ENCODE measurements at regions not wholly inside any gene's neighbourhood (a gene's known extent, or its start where the extent isn't known, plus 50 kb on each side); places are given as distances from the start of the nearest gene placed in this dataset.

DNA sequence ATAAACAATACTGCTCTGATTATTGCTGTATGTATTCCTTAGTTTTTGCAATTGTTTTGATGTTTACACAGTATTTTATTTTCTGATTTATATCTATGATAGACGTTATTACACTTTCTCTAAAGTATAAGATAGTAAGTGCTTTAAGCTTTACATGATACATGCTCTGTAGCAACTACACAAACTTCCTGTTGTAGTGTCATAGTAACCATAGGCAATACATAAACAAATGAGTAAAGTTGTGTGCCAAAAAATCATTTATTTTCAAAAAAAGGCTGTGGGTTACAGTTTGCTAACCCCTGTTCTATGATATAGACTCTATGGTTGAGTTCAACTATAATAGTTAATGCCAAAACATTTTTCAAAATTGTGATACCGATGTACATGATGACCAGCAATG lies 1156.4 kb downstream of the AMY1C start:
- Histone ChIP-seq H3K4me1 (ENCODE audit: insufficient read depth, low read length) (no peaks in the 10 kb centered on the region), H3K79me2 (ENCODE audit: insufficient read depth, low read length) (no peaks in the 10 kb centered on the region), H4K20me1 (ENCODE audit: insufficient read depth, low read length) (no peaks in the 10 kb centered on the region), H3K27me3 (ENCODE audit: control insufficient read depth in 1 of 2, insufficient read depth in 2 of 2, low read length in 2 of 2) (no peaks in the 10 kb centered on the region), H3K9me3 (ENCODE audit: low read length) (peaks cover 31% of the 10 kb centered on the region), H2AFZ (ENCODE audit: low read length) (no peak overlapping the region), H3K36me3 (replicated peaks in 1 of 2; ENCODE audit: control insufficient read depth in 1 of 2, insufficient read depth in 2 of 2, low read length in 2 of 2) (no peaks in the 10 kb centered on the region), H3K27ac (ENCODE audit: extremely low read length, insufficient read depth, low read length) (no peak overlapping the region), H3K4me2 (ENCODE audit: low read depth, low read length) (no peak overlapping the region), H3K9ac (ENCODE audit: insufficient read depth, low read depth, low read length) (no peak overlapping the region), H3K4me3 (replicated peaks in 1 of 3; ENCODE audit: insufficient read depth in 1 of 3, low read depth in 2 of 3, low read length in 3 of 3) (no peak overlapping the region)
- no TSS peak for BruUV-seq (replicated peaks)
- intact Hi-C loops (cut with micrococcal nuclease; ENCODE audit: unreplicated experiment): no loop called here
- no peak for ATAC-seq
- 0% methylated on average over 2 of the region's 2 CpGs for WGBS (ENCODE audit: low lambda C conversion rate)
- ChIA-PET CTCF (ENCODE audit: low intra/inter-chr PET ratio, low total read pairs) (no interaction called here), POLR2A (no interaction called here)
- FAIRE-seq: no peak
- in situ Hi-C loops (cut with HindIII; ENCODE audit: extremely low pct_ligation_motif_present, low pct_unique_long_range_greater_than_20kb): no loop called here
- DNase-seq (ENCODE audit: low spot score): no peak
- TF ChIP-seq SRSF4 (IDR thresholded peaks at IDR 0.05; ENCODE audit: low read depth, low read length, poor library complexity, severe bottlenecking) (no peak), SIX4 (CRISPR knock-in tag; IDR thresholded peaks at IDR 0.05) (no peak), FOXC1 (CRISPR knock-in tag; IDR thresholded peaks at IDR 0.05; ENCODE audit: borderline replicate concordance) (no peak), MBD4 (IDR thresholded peaks at IDR 0.05; ENCODE audit: borderline replicate concordance, low read length) (no peak), HHEX (CRISPR knock-in tag; IDR thresholded peaks at IDR 0.05) (no peak), CENPX (CRISPR knock-in tag; IDR thresholded peaks at IDR 0.05) (no peak), TCF12 (IDR thresholded peaks at IDR 0.05) (no peak), TCF12 (CRISPR knock-in tag; IDR thresholded peaks at IDR 0.05) (no peak), ZNF570 (CRISPR knock-in tag; IDR thresholded peaks at IDR 0.05; ENCODE audit: borderline replicate concordance) (no peak), IKZF1 (IDR thresholded peaks at IDR 0.05) (no peak), NR2C2 (CRISPR knock-in tag; IDR thresholded peaks at IDR 0.05; ENCODE audit: borderline replicate concordance) (no peak), RAD21 (CRISPR knock-in tag; IDR thresholded peaks at IDR 0.05) (no peak), ZNF3 (CRISPR knock-in tag; IDR thresholded peaks at IDR 0.05) (no peak)
- TF ChIP-seq, protein P1, sequence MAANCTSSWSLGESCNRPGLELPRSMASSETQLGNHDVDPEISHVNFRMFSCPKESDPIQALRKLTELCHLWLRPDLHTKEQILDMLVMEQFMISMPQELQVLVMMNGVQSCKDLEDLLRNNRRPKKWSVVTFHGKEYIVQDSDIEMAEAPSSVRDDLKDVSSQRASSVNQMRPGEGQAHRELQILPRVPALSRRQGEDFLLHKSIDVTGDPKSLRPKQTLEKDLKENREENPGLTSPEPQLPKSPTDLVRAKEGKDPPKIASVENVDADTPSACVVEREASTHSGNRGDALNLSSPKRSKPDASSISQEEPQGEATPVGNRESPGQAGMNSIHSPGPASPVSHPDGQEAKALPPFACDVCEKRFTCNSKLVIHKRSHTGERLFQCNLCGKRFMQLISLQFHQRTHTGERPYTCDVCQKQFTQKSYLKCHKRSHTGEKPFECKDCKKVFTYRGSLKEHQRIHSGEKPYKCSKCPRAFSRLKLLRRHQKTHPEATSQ (CRISPR knock-in tag; IDR thresholded peaks at IDR 0.05; ENCODE audit: borderline replicate concordance): no peak
